ENCODE measurements at regions not wholly inside any gene's neighbourhood (a gene's known extent, or its start where the extent isn't known, plus 50 kb on each side); places are given as distances from the start of the nearest gene placed in this dataset.

- no peak for TF ChIP-seq CTCF (IDR thresholded peaks at IDR 0.05; ENCODE audit: low read depth, low read length, missing control alignments)
- no peak overlapping the region for H3K4me3 ChIP-seq (ENCODE audit: low read depth, low read length)
- DNase-seq (ENCODE audit: low read depth): no peak
Measured at GRCh38 chr1:168907786-168908348, 178.9 kb upstream of the DPT start.

DNA sequence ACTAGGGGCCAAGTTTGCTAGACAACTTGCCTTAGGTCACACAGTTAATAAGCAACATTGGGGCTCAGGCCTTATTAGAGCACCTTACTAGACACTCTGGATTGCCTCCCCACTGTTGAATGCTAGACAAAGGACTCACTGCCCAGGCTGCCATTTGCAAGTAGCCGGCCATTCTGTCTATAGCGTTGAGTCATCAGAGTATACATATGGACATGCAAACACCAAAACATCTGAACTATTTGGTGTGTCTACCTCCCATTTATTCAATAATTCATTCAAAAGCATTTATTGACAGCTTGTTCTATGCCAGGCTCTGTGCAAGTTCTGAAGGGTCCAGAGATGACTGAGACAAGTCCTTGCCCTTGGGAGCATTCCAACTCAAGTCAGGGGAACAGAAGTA, 181.4 kb upstream of the DPT start:
- no peak overlapping the region for H3K4me3 ChIP-seq (ENCODE audit: low read depth, low read length)
- no peak for TF ChIP-seq CTCF (IDR thresholded peaks at IDR 0.05; ENCODE audit: low read depth, low read length, missing control alignments)
- DNase-seq (ENCODE audit: low read depth): no peak

DNA sequence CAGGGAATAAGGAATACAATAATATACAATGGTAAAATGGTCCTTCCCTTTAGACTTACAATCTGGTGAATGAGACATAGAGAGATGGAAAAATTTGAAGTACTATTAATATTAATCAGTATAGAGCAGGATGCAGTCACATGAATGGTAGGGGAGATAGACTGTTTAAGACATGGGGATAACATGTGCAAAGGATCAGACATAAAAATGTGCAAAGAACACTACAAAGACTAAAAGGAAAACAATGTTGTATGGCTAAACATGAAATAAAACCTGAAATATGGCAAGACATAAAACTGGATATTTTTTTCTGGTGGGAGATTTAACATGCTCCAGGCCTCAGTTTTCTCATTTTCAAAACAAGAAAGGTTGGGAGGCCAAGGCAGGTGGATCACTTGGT, 182.4 kb upstream of the DPT start:
- no peak for DNase-seq (ENCODE audit: low read depth)
- H3K4me3 ChIP-seq (ENCODE audit: low read depth, low read length): no peak overlapping the region
- no peak for TF ChIP-seq CTCF (IDR thresholded peaks at IDR 0.05; ENCODE audit: low read depth, low read length, missing control alignments)

DNA sequence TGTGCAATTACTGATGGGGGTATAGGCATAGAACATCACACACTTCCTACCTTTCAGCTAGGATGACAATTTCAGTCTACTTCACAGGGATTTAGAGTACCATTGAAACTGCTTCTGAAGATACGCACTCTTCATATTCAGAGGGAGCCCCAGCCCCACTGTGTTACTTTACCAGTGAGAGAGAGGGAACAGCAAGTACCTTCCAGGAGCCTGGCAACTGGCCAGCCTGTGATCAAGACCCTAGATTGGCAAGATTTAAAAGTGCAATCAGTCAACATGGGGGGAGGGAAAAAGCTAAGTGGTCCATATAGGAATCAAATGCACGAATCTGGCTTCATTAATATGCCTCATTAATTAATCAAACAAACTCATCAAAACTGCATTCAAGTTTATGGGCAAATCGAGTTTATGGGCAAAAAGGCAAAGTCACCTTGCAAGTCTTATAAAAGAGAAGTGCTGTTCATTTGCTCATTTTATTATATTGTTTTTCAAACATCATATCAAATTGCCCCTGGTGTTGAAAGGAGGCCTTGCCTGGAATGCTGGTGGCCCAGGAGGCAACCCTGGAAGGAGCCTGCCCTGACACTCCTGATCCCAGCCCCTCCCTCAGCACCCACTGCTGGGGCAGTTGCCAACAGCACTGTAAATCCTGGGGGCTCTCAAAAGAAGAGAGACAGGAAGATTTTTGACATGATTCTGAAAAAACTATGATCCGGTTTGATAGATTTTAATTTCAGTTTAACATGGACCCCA, 184.9 kb upstream of the DPT start:
- no peak overlapping the region for H3K4me3 ChIP-seq (ENCODE audit: low read depth, low read length)
- no peak for TF ChIP-seq CTCF (IDR thresholded peaks at IDR 0.05; ENCODE audit: low read depth, low read length, missing control alignments)
- DNase-seq (ENCODE audit: low read depth): no peak

DNA sequence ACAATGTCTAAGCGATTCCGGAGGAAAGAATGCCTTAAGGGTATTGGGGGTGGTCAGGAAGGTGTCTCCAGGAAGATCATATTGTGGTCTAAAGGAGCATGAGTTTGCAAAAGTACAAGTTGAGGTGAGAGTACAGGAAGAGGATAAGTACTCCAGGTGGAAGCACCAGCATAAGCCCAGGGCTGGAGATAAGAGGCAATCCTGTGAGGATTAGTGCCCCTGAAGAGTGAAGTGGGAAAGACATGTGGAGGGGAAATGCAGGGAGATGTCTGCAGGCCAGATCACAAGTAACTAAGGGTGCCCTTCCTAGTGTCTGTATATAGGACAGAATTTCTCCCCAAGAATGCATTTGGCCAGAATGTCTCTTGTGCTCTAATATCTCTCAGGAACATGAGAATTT, 188.3 kb upstream of the DPT start:
- no peak for TF ChIP-seq CTCF (IDR thresholded peaks at IDR 0.05; ENCODE audit: low read depth, low read length, missing control alignments)
- no peak for DNase-seq (ENCODE audit: low read depth)
- H3K4me3 ChIP-seq (ENCODE audit: low read depth, low read length): no peak overlapping the region

DNA sequence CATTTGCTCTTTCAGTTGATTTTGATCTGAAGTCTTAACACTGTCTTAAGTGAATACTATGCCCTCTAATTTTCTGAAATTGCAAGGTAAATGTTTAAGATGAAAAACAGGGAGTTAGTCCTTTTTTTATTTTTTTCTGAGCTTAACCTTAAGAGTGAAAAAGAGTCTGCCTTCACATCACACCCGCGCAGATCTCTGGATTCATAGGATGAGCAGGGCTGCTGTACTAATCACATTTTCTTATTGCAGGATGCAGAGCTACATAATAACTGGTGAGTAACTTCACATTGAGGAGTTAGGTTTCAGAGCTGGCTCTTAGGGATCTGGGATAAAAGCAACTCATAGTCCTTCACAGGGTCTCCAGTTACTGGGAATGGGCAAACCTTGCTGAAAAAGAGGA, 188.7 kb upstream of the ATP1B1 start:
- no peak for TF ChIP-seq CTCF (IDR thresholded peaks at IDR 0.05; ENCODE audit: low read depth, low read length, missing control alignments)
- no peak for DNase-seq (ENCODE audit: low read depth)
- H3K4me3 ChIP-seq (ENCODE audit: low read depth, low read length): no peak overlapping the region

Measured in GM12864 (cell line).